GM06990 (cell line): ENCODE measurements at regions not wholly inside any gene's neighbourhood (a gene's known extent, or its start where the extent isn't known, plus 50 kb on each side); places are given as distances from the start of the nearest gene placed in this dataset.

Experiments used
- DNase-seq: peaks from one replicate; pipeline ENCODE4 v3.0.0-alpha.2; 2011; ENCODE audit not compliant: insufficient read length; ENCODE audit errors: extremely low read depth
- H3K27me3 ChIP-seq: replicated peaks from 2 replicates; pipeline ENCODE4 v1.6.0; 2011; ENCODE audit warnings: low read length; ENCODE audit not compliant: control insufficient read depth, insufficient read depth
- H3K36me3 ChIP-seq: 2 replicates; pipeline ENCODE4 v1.5.1; 2011; ENCODE audit warnings: low read length; ENCODE audit not compliant: control insufficient read depth, insufficient read depth
- H3K4me3 ChIP-seq: replicated peaks from 2 replicates; pipeline ENCODE4 v1.5.1; 2011; ENCODE audit warnings: low read depth, mild to moderate bottlenecking, control low read depth, low read length
- TF ChIP-seq, protein P1 (sequence below): IDR thresholded peaks from 2 replicates; pipeline ENCODE4 v1.5.1; 2011; ENCODE audit warnings: low read length, control low read depth, mild to moderate bottlenecking, inconsistent platforms; ENCODE audit not compliant: insufficient read depth, poor library complexity, severe bottlenecking

DNA sequence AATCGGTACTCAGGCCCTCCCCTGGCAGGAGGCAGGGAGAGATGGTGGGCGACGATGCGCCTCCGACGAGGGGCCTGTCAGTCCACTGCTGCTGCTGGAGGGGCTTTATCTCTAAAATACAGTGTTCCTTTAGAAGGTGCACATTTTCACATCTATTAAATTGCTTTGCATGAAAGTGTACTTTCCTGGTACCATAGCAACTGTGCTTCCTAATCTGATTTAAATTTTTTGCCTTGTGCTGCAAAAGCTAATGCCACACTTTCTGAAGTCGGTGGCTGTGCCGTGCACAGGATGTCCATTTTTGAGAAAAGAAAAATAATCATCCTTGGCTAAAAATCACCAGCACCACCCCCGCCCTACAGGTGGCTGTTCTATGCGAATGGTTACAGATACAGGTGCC, 262.0 kb upstream of the CDH4 start:
- TF ChIP-seq, protein P1, sequence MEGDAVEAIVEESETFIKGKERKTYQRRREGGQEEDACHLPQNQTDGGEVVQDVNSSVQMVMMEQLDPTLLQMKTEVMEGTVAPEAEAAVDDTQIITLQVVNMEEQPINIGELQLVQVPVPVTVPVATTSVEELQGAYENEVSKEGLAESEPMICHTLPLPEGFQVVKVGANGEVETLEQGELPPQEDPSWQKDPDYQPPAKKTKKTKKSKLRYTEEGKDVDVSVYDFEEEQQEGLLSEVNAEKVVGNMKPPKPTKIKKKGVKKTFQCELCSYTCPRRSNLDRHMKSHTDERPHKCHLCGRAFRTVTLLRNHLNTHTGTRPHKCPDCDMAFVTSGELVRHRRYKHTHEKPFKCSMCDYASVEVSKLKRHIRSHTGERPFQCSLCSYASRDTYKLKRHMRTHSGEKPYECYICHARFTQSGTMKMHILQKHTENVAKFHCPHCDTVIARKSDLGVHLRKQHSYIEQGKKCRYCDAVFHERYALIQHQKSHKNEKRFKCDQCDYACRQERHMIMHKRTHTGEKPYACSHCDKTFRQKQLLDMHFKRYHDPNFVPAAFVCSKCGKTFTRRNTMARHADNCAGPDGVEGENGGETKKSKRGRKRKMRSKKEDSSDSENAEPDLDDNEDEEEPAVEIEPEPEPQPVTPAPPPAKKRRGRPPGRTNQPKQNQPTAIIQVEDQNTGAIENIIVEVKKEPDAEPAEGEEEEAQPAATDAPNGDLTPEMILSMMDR: no peak
- H3K27me3 ChIP-seq: no peaks in the 10 kb centered on the region
- no peaks in the 10 kb centered on the region for H3K36me3 ChIP-seq
- H3K4me3 ChIP-seq: no peak overlapping the region
- DNase-seq: no peak

DNA sequence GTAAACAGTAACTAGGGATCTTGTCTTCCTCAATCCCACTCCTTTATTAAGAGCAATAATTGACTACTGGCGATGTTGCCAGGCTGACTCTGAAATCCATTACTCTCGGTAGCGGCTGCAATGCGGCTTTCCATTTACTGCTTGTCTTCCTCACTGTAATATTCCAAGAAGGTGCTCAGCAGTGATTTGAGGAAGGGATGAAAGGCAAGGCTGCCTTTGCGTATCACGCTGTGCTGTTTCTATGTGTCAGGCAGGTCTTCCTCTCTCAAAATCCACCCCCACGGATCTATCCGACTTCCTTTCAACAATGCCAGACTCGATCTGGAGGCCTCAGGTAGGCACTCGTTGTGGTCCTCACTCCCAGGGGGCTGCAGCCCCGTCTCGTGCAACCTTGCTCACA, 261.4 kb upstream of the CDH4 start:
- Histone ChIP-seq H3K27me3 (no peaks in the 10 kb centered on the region), H3K36me3 (no peaks in the 10 kb centered on the region), H3K4me3 (no peak overlapping the region)
- TF ChIP-seq, protein P1: no peak
- no peak for DNase-seq

DNA sequence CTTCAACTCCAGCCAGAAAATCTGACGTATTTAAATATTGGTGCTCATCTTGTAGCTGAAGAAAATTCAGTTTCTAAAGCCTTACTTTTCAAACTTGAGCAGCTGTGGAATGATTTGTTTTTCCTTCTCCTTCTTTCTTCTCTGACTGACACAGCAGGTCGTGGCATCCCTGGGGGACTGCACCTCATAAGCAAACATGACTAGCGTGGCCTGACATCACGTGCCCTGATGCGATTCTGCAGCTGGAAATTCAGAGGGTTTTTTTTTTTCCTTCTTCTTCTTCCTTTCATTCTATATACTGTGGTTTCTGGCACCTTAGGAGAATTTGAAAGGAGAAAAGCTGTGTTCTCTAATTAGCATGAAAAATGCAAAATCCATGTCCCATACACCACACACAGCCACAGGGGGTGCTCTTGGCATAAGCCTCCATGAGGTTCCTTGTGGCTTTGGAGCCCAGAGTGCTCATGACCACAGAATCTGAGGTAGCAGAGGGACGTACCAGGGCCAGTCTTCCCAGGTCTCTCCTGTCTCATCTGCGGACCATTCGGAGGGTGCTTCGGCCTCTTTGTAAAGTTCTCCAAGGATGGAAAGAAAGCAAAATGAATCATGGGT, 258.5 kb upstream of the CDH4 start:
- no peak for DNase-seq
- no peak overlapping the region for H3K4me3 ChIP-seq
- no peaks in the 10 kb centered on the region for H3K27me3 ChIP-seq
- TF ChIP-seq, protein P1: no peak
- no peaks in the 10 kb centered on the region for H3K36me3 ChIP-seq

DNA sequence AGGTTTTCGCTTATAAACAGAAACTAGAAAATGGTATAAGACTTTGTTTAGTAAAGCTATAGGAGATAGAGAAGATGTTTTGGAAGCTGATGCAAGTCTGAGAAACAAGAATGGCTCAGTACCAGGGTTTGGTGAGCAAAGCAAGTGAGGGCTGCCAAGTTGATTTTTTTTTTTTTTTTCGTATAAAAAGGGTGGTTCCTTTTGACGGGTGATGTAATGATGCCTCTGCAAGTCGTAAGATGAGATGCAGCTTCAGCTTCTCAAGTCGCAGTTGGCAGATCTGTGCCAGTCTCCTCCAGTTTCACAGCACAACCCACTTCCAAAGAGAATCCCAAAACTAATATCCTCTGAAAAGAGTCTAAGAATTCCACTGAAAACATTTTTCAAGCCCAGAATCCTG, 252.8 kb upstream of the CDH4 start:
- Histone ChIP-seq H3K27me3 (no peaks in the 10 kb centered on the region), H3K36me3 (no peaks in the 10 kb centered on the region), H3K4me3 (no peak overlapping the region)
- no peak for DNase-seq
- TF ChIP-seq, protein P1: no peak

DNA sequence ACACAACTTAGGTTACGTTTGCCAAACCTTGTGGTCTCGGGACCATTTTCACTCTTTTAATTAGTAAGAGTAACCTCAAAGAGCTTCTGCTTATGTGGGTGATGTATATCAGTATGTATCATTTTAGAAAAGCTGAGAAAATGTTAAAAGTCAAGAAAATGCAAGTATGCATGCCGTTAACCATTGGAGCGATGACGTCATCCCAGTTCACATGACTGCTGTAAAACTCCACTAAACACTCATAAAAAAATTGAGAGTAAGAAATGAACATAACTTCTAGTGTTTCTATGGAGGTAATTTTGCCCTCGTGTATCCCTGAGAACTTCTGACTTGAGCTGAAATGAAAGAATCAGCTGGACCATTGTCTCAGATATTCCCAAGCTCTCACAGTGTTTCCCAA, 250.0 kb upstream of the CDH4 start:
- H3K36me3 ChIP-seq: no peaks in the 10 kb centered on the region
- no peak for DNase-seq
- H3K27me3 ChIP-seq: no peaks in the 10 kb centered on the region
- TF ChIP-seq, protein P1: no peak
- no peak overlapping the region for H3K4me3 ChIP-seq

DNA sequence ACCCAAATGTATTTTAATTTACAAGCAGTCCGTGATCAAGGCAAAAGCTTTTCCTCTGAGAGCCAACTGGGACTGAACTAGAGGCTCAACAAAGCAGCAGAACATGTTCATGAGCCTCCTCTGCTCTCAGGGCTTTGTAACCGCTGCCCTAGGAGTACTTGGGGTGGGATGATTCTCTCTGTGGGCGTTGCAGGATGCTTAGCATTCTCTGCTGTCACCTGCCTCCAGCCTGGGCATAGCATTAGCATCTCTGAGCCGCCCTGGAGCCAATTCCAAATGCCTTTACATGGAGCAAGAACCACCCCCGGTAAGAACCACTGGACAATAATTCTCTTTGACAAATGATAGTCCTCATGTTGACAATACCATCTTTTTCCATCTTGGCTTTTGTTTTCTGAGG, 237.6 kb upstream of the CDH4 start:
- no peak for DNase-seq
- Histone ChIP-seq H3K4me3 (no peak overlapping the region), H3K36me3 (no peaks in the 10 kb centered on the region), H3K27me3 (no peaks in the 10 kb centered on the region)
- TF ChIP-seq, protein P1: no peak
